ENCODE measurements at regions not wholly inside any gene's neighbourhood (a gene's known extent, or its start where the extent isn't known, plus 50 kb on each side); places are given as distances from the start of the nearest gene placed in this dataset.
"Not testable (repeated sequence)": the region's sequence is repeated elsewhere in the genome, so short reads cannot be mapped to it uniquely, and the experiment has no call there.

DNA sequence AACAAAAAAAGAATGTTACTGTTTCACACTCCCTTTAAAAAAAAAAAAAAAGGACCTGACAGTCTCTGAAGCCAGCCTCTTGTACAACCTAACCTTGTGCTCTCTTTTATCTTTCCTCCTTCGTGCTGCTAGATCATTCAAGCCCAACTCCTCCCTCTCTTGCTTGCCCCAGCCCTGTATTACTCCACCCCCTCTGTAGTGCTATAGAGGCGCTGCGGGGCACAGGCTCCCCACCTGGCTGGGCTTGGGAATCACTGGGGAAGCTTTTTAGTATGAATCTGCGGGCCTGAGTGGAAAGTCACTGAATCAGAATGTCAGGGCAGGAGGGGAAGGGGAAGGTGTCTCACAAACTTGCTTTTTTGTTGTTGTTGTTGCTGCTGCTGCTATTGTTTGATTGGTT, 383.7 kb upstream of the CAMK1G start:
- ATAC-seq (ENCODE audit: insufficient number of reproducible peaks, low FRiP score, low read depth): no peak
- Histone ChIP-seq H3K36me3 (no peaks in the 10 kb centered on the region), H3K27ac (no peak overlapping the region)

DNA sequence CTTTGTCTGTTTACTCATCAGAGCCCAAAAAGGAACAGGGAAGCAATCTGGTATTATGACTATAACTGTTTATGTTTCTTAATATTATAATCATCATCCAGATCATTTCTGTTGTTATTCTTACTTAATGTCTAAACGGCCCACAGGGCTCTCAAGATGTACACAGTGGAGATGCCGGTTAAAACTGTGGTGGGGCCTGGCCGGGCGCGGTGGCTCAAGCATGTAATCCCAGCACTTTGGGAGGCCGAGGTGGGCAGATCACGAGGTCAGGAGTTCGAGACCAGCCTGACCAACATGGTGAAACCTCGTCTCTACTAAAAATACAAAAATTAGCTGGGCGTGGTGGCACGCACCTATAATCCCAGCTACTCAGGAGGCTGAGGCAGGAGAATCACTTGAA, 381.2 kb upstream of the CAMK1G start:
- H3K4me3 ChIP-seq; H3K4me1 ChIP-seq (ENCODE audit: control insufficient read depth in 1 of 2, low read depth in 2 of 2); ATAC-seq (ENCODE audit: insufficient number of reproducible peaks, low FRiP score, low read depth); H3K27me3 ChIP-seq (replicated peaks; ENCODE audit: insufficient read depth); H3K9me3 ChIP-seq; H3K27ac ChIP-seq; DNase-seq (ENCODE audit: low spot score); H3K36me3 ChIP-seq: not testable (repeated sequence)

More for the DNA sequence above, 383.7 kb upstream of the CAMK1G start:
- Histone ChIP-seq H3K27me3 (replicated peaks; ENCODE audit: insufficient read depth) (no peaks in the 10 kb centered on the region), H3K9me3 (peaks cover 17% of the 10 kb centered on the region), H3K4me1 (ENCODE audit: control insufficient read depth in 1 of 2, low read depth in 2 of 2) (no peaks in the 10 kb centered on the region), H3K4me3 (no peak overlapping the region)
- TF ChIP-seq, protein P1, sequence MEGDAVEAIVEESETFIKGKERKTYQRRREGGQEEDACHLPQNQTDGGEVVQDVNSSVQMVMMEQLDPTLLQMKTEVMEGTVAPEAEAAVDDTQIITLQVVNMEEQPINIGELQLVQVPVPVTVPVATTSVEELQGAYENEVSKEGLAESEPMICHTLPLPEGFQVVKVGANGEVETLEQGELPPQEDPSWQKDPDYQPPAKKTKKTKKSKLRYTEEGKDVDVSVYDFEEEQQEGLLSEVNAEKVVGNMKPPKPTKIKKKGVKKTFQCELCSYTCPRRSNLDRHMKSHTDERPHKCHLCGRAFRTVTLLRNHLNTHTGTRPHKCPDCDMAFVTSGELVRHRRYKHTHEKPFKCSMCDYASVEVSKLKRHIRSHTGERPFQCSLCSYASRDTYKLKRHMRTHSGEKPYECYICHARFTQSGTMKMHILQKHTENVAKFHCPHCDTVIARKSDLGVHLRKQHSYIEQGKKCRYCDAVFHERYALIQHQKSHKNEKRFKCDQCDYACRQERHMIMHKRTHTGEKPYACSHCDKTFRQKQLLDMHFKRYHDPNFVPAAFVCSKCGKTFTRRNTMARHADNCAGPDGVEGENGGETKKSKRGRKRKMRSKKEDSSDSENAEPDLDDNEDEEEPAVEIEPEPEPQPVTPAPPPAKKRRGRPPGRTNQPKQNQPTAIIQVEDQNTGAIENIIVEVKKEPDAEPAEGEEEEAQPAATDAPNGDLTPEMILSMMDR (IDR thresholded peaks at IDR 0.05): no peak
- no peak for DNase-seq (ENCODE audit: low spot score)

DNA sequence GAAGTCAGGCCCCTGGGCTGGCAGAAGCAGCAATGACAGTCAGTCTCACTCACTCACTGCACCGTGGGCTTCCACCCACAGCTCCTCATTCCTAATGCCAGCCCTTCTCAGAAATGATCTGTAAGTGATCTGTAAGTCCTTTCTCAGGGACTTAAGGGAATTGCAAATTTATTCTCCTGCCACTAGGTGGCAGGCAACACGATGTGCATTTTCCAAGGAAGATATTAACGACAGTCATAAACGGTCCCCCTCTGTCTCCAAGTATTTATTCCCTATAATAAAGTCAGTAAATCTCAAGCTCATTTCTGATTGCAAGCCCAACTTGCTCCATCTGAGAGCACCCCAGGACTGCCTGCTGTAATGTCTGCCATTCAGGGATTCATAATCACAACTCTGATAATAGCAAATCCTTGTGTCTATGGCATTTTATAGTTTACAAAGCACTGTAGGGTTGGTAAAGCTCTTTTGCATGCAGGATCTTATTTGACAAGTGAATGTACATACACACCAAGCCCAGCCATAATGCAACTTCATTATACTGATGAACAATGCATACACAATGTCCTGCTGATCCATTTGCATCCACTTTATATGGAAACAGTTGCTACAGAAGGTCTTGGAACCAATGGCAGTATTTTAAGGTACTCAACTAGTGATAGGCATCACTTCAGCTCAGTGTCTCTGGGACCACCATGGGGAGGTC, 380.5 kb upstream of the CAMK1G start:
- TF ChIP-seq, protein P1 (IDR thresholded peaks at IDR 0.05): peak; percentile 71
- Histone ChIP-seq H3K4me1 (ENCODE audit: control insufficient read depth in 1 of 2, low read depth in 2 of 2) (peaks cover 4 to 9% of the 10 kb centered on the region in 2 donors), H3K27me3 (replicated peaks; ENCODE audit: insufficient read depth) (no peaks in the 10 kb centered on the region), H3K9me3 (no peaks in the 10 kb centered on the region), H3K4me3 (no peak overlapping the region), H3K36me3 (no peaks in the 10 kb centered on the region), H3K27ac (no peak overlapping the region)
- ATAC-seq (ENCODE audit: insufficient number of reproducible peaks, low FRiP score, low read depth): no peak
- no peak for DNase-seq (ENCODE audit: low spot score)

DNA sequence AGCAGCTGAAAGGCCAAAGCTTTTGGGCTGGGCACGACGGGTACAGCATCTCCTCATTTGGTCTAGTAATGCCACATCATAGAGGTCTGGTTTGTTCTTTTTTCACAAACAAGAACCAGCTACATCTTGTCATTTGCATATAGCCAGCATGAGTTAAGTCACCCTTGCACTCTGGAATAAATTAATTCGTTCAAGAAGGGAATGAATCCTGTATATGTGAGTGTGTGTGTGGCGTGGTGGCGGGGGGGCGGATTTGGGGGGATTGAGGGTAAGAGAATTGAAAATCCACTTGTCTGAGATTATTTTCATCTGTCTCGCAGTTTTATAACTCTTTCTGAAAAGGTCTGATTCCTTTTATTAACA, 380.0 kb upstream of the CAMK1G start:
- TF ChIP-seq, protein P1 (IDR thresholded peaks at IDR 0.05): no peak
- ATAC-seq (ENCODE audit: insufficient number of reproducible peaks, low FRiP score, low read depth): no peak
- H3K9me3 ChIP-seq: no peaks in the 10 kb centered on the region

DNA sequence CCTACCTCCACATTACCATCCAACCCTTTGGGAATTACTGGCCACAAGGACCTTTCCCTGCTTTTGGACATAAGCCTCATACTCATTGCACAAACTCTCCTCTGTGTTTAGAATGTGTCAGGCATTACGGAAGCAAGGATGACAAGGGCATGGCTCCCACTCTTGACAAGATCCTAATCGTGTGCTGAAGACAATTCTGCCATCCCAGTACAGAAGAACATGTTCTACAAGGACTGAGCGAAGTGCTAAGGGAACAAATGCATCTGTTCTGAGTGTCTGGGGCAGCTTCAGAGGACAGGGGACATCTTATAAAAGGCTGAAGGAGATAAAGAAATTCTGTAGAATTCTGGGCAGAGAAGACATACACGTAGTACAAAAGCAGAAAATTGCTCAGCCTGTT, 378.5 kb upstream of the CAMK1G start:
- DNase-seq (ENCODE audit: low spot score) (no peak), ATAC-seq (ENCODE audit: insufficient number of reproducible peaks, low FRiP score, low read depth) (no peak)
- no peaks in the 10 kb centered on the region for H3K9me3 ChIP-seq
- no peaks in the 10 kb centered on the region for H3K27me3 ChIP-seq (replicated peaks; ENCODE audit: insufficient read depth)
- H3K36me3 ChIP-seq: no peaks in the 10 kb centered on the region
- TF ChIP-seq, protein P1 (IDR thresholded peaks at IDR 0.05): no peak
- peaks cover 9 to 14% of the 10 kb centered on the region in 2 donors for H3K4me1 ChIP-seq (ENCODE audit: control insufficient read depth in 1 of 2, low read depth in 2 of 2)
- H3K4me3 ChIP-seq: no peak overlapping the region
- H3K27ac ChIP-seq: no peak overlapping the region

More for the DNA sequence above, 380.0 kb upstream of the CAMK1G start:
- Histone ChIP-seq H3K27me3 (replicated peaks; ENCODE audit: insufficient read depth) (no peaks in the 10 kb centered on the region), H3K4me1 (ENCODE audit: control insufficient read depth in 1 of 2, low read depth in 2 of 2) (peaks cover 9 to 14% of the 10 kb centered on the region in 2 donors), H3K27ac (no peak overlapping the region), H3K4me3 (no peak overlapping the region), H3K36me3 (no peaks in the 10 kb centered on the region)
- no peak for DNase-seq (ENCODE audit: low spot score)

Data from thoracic aorta (tissue), 2 donors.